ENCODE measurements at regions not wholly inside any gene's neighbourhood (a gene's known extent, or its start where the extent isn't known, plus 50 kb on each side); places are given as distances from the start of the nearest gene placed in this dataset.
"Not testable (repeated sequence)": the region's sequence is repeated elsewhere in the genome, so short reads cannot be mapped to it uniquely, and the experiment has no call there.

DNA sequence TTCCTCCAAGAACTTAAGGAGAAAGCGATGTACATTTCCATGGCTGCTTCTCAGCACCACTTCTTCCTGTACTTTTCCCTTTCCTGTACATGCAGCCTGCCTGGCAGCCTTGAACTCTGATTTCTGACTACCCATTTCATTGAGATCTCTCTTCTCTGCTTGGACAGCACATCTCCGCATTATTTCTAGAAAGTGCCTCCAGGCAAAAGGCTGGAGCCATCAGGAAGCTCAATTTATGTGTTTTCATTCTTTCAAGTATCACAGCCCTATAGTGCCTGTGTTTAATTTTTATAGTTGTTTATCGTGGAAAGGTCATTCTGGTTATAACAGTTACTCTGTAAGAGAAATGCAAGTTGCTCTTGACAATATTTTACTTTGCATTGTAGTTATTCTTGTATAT, 688.0 kb upstream of the ANKRD30A start:
- no peak for FAIRE-seq

DNA sequence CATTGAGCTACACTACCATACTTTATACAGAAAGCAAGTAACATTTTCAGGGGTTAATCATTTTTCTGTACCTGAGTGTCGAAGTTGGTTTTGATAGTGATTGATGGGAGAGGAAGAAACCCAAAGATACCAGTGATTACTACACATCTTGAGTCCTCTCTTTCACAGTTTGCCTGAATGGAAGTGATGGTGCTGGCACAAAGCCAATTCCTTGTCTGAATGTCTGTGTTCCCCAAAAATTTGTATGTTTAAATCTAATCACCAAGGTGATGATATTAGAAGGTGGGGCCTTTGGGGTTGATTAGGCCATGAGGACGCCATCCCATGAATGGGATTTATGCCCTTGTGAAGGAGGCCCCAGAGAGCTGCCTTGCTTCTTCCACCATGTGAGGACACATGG, 696.9 kb upstream of the ANKRD30A start:
- no peak for FAIRE-seq

DNA sequence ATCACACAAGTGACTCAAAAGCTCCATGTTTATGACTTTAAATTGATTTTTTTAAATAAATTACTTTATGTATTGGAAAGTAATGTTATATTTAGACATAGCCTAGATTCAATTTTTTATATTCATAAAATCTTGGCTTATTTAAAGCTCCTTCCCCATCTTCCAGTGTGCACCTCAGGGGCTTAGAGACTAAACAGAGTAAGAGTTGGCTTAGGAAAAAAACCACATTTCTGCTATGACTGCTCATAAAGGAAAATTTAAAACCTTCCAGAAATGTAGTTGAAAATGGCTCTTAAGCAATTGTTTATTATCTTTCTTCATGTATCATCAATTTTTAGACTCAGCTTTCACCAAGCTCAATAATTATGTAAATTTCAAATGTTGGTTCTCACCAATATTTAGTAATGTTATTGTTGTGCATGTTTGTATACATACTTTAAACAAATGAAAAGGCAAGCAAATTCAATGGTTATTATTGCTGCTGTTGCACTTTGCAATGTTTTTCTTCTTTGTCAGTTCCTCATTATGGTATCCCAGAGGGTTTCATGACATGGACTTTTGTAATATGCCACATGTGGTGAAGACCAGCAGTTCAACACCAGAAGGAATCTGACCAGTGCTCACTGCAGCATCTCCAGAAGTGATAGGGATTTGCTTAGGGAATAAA, 700.1 kb upstream of the ANKRD30A start:
- no peak for FAIRE-seq

DNA sequence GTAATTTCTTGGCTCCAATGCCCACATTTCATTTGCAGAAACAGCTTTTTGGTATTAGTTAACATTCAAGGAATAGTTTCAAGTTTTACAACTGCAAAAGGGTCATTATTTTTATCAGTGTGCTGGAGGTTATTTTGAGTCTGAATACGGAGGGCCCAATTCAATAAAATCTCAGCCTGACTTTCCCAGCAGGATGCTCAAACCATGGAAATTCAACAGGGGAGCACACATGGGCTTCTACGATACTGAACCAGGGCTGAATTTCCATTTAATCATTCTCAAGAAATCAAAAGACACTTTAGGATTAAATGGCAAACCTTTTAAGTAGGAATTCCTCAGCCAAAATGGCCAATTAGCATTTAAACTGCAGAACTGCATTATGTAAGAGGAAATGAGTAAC, 700.9 kb upstream of the ANKRD30A start:
- FAIRE-seq: no peak

DNA sequence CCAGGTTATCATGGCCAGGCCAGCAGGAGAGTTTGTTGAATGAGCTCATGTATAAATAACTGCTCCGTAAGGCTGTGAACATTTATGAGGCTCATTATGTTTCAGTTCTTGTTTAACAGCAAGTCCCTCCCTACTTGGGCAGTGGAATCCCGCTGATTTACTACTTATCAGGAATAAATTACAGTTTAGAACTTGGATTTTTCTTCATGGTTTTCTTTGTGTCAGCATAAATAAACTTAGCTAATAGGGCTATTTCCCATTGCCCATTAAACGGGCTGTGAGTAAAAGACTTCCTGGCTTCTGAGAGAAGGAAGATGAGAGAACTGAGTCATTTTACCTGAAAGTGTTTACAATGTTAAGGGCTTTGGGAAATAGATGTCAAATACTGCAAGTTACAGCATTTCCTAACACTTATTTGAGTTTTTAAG, 701.6 kb upstream of the ANKRD30A start:
- no peak for FAIRE-seq

DNA sequence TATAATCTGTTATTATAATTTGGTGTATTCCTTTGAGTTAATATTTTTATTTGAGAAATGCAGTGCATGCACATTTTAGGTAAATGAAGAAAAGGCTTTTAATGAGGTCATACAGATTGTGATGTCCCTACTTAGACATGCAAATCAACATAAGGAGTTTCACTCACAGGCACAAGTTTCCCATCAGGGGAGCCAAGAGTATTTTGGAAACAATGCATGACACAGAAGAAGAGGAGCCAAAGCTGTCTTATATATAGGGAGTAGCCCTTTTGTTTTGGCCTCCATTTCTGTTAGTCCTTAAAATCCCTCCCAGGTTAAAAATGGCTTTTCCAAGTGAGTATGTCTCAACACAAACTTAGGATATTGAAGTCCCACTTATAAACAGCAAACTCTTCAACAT, 703.4 kb upstream of the ANKRD30A start:
- FAIRE-seq: no peak

DNA sequence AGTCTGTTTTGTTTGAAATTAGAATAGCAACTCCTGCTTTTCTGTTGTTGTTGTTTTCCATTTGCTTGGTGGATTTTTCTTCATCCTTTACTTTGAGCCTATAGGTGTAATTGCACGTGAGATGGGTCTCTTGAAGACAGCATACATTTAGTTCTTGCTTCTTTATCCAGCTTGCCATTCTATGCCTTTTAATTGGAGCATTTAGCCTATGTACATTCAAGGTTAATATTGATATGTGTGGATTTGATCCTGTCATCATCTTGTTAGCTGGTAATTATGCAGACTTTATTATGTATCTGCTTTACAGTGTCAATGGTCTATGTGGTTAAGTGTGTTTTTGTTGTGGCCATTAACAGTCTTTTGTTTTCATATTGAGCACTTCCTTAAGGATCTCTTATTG, 708.9 kb upstream of the ANKRD30A start:
- no peak for FAIRE-seq

DNA sequence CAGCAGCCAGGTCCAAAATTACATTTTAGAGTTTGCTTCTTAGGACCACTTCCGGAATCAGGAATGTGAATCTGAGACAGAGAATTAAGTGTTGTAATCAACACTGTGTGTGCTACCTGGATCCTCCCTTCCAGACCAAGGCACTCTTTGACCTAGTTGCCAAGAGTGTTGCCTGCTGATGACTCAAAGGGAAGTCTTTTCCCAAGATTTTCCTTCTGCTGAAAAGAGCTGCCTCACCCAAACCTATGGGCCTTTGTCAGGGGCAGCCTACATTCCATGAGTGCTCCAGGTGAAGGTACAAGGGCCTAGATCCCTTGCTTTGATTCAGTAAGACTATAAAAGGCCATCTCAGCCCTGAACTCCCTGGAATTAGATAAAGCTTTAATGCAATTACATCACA, 712.5 kb upstream of the ANKRD30A start:
- no peak for FAIRE-seq

DNA sequence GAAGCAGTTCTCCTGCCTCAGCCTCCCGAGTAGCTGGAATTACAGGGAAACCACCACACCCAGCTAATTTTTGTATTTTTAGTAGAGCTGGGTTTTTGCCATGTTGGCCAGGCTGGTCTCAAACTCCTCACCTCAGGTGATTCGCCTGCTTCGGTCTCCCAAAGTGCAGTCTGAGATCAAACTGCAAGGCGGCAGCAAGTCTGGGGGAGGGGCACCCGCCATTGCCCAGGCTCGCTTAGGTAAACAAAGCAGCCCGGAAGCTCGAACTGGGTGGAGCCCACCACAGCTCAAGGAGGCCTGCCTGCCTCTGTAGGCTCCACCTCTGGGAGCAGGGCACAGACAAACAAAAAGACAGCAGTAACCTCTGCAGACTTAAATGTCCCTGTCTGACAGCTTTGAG, 725.2 kb upstream of the ANKRD30A start:
- not testable (repeated sequence) for FAIRE-seq

DNA sequence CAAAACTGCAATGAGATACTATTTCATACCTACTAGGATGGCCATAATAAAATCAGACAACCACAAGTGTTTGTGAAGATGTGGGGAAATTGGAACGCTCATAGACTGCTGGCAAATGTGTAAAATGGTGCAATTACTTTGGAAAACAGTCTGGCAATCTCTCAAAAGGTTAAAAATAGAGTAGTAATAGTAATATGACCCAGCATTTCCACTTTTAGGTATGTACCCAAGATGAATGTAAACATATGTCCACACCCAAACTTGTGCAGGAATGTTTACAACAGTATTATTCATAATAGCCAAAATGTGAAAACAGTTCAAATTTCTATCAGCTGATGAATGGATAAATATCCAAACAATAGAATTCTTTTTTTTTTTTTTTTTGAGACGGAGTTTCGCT, 731.6 kb upstream of the ANKRD30A start:
- FAIRE-seq: no peak

DNA sequence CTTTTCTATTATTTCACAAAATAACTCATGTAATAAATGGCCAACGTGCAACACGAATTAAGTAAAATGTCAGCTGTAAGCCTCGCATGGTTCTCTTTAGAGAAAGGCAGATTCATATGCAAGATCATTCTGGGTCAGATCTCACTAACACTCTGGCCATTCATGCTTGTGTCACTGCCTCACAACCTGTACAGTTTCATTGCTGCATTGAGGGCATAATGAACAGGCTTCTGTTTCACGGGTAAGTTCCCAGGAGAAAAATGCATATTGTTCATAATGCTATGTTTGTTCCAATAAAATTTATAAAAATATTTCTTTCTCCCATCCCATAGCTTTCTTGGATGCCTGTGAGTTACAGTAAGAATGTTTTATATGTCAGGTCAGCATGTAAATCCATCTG, 734.0 kb upstream of the ANKRD30A start:
- no peak for FAIRE-seq

DNA sequence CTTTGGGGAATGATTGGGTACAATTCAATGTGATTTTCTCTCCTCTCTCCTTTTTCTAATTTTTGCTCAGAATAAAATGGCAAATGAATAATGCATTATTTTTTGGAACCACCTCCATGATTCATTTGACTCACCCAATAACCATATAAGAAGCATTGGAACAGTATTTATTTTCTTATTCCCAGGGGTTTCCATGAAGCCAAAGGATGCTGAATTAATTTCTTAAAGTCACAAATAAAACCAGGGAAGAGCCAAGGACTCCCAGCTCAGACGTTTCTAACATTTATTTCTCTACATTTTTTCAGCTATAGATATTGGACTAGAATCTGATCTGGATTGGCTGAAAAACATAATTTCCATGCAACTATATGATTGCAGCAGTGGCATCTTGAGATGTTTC, 735.2 kb upstream of the ANKRD30A start:
- FAIRE-seq: no peak

DNA sequence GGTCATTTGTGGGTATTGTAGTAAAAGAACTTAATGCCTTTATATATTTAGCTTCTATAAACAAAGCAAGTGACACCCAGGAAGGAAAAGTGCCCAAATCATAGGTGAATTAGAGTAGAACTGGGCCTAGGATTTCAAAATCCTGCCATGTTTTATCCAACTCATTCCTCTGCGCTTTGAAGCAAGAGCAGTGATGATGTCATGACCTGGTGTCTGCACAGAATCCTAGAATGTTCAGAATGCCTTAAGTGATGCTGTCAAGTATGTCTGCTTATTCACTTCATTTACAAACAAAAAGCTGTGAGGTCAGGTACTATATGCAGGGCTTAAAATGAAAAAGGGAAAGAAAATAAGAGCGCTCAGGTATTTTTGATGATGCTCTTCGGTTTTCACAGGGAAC, 737.2 kb upstream of the ANKRD30A start:
- no peak for FAIRE-seq

DNA sequence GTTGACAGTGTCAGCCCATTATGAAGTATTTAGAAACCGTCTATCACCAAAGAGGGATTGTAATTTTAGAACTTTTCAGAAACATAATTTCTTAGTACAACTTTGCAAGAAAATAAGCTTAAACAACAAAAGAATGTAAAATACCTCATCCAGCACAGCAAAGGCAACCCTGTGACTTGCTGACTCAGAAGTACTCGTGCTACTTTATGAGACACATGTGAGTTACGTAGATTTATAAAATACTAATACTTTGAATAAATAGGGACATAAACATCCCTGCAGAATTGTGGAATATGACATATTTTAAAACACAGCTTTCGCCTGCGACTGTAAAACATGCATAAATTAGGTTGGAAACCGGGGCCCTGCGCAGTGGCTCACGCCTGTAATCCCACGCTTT, 739.7 kb upstream of the ANKRD30A start:
- FAIRE-seq: no peak

DNA sequence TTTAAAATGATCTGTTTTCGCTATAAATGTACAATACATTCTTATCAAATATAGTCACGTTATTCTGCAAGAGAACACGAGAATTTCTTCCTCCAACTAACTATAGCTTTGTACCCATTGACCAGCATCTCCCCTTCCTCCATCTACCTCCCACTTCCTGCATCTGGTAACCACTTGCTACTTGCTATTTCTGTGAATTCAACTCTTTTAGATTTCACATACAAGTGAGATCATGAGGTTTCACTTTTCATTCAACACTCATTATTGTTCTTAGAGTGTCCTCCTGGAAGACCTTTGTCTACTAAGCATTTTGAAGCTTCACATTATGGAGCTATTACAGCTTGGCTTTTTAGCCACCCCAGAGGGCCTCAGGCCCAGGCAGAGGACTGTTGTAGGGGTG, 741.3 kb upstream of the FZD8 start:
- no peak for FAIRE-seq

DNA sequence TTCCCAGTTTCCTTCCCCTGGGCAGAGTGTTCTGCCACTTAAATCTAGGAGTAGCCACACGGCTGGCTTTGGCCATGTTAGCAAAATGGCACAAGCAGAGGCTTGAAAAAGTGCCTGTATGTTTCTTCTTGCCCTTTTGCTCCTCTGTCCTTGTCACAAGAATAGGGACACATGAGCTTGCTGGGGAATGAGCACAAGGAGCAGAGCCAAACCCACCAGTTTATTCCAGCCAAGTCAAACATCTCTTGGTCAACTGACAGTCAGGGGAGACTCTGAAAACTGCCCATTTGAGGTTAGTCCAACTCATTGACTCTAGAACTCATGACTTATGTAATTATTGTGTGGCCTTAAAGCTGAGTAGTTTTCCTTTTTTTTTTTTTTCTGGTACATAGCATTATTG, 739.7 kb upstream of the FZD8 start:
- FAIRE-seq: no peak

DNA sequence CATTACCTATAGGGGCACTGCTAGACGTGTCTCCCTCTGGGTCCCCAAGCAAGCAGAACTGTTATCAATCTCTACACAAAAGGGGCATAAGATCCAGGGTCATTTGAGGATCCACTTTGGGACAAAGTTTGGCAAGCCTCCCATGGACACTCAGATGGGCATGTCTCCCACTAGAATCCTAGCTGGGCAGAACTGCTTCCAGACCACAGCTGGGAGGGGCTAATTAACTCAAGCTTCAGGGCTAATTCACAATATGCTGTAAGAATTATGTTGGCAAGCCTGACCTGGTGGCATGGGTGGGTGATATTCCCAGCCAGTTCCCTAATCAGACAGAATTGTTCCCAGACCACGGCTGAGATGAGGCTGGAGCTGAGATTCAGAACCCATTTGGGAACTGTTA, 738.4 kb upstream of the FZD8 start:
- FAIRE-seq: no peak

DNA sequence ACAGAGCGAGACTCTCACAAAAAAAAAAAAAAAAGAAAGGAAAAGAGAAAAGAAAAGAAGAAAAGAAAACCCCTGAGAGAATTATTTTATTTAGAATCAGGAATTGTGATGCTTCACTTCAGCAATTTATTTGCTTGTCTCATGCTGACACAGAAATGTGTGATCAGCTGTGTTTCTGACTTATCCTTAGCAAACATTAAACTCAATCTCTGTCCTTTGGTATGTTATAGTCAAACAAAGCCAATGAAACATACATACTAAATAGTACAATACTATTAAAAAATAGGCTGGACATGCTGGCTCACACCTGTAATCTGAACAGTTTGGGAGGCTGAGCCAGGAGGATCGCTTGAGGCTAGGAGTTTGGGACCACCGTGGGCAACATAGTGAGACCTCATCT, 733.0 kb upstream of the FZD8 start:
- no peak for FAIRE-seq

DNA sequence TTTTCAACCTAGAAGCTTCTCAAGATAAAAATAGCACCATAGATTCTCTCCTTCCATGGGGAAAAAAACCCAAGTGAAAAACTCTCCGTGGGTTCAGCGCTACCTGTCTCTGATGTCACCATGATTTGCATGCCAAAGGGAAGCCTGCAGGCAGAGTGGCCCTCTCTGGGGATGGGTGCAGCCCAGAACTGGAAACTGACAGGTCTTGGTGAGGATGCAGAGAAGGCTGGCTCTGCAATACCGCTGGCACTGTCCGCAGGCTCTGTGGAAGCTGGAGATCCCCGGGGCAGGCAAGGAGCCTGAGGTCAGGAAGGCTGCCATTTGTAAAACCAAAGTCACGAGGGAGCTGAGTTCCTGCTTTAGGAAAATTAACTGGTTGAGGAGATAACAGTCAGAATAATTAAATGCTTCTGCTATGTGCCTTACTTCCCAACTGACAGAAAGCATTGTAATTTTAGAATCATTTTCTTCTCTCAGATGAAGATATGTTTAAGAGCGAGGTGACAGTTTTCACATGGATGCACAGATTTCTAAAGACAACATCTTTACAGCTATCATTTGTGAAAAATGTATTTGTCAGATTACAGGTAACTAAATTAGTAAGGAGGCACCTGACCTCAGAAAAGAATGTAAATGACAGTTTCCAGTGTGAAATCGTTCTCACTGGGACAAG, 731.5 kb upstream of the FZD8 start:
- no peak for FAIRE-seq

DNA sequence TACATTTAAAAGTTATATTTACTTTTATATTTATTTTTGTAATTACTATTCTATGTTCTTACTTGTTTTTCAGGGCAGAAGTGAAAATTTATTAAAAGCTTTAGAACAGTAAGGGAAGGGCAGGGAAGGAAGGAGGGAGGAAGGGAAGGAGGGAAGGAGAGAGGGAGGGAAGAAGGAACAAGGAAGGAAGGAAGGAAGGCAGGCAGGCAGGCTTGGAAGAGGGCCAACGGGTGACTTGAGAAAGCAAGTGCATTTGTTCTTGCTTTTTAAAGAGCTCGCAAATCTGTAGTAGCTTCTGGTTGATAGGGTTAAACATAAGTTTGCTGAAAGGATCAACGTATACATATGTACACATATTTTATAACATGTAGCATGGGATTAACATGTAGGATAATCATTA, 725.3 kb upstream of the FZD8 start:
- no peak for FAIRE-seq

DNA sequence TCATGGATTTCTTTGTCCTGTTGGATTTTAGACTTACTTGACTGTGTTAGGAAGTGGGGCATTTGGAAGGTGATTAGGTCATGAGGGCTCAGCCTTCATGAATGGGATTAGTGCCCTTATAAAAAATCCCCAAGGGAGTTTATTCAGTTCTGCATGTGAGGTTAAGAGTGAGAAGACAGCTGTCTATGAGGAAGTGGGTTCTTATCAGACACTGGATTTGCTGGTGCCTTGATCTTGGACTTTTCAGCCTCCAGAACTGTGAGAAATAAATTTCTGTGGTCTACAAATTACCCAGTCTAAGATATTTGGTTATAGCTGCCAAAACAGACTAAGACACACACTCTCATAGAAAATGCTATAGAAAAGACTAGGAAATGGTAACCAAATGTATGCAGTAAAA, 724.7 kb upstream of the FZD8 start:
- no peak for FAIRE-seq

DNA sequence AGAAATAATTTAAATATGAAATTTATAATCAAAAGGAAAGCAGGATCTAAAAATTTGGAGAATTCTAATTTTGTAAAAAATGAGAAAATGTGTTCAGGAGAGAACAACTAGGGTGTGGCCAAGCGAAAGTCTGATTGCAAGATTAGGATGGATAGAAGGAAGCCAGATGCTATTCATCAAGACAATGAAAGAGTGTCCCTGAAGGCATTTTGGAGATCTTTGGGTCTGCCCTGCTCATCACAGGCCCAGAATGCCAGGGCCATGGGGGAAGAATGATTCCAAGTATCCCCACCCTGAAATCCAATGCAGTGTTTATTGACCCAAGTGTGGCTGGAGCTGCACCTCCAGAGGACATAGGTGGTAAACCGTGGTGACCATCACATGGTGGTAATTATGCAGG, 724.0 kb upstream of the FZD8 start:
- no peak for FAIRE-seq

DNA sequence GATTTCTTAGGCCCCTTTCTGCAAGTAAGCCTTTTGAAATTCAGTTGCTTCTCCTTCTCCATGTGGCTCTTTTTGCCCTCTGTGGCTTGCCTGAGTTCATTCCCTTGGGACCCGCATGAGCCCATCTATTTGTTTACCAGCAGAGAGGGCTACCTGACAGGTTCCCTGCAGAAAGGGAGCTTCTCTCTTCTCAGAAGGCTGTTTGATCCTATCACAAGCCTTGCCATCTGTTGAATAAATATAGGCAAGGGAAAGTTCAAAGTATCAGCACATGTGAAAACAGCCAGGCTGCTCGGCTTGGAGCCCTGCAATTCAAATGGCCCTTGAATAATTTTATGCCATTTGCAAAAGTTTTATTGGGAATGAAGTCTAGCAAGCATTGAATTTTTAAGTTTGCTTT, 720.2 kb upstream of the FZD8 start:
- no peak for FAIRE-seq

DNA sequence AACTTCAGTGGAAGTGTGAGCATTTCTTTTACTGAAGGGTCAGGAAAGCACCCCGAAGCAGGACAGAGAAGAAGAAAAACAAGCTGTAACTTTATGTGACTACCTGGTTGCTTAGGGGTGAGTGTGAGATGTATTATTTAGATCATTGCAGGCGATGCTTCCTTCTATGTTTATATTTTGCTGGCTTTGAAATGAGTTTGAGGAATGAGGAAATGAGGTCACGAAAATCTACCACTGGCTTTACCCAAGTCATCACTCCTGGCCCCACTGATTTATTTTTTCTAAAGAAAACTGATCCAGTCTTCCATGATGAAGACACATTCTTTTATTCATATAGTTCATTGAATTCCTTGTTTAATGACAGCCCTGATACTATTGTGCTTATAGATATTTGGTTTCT, 716.6 kb upstream of the FZD8 start:
- no peak for FAIRE-seq

DNA sequence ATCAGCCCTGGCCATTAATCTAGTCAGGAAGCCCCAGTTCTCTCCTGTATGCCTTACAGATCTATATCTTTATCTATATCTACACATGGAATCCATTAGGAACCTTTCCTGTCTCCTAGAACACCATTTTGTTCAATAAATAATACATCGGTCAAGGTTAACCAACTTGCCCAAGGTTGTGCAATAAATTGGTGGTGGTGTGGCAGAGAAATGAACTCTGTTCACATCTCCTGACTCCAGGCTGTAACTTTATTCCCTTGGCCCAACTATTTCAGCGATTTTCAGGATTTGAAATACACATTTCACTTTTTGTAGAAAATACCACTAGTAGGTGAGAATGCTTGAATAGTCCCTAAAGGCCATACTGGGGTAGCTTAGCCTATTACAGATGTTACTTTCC, 712.5 kb upstream of the FZD8 start:
- FAIRE-seq: no peak
